IgD-negative memory B cell (primary cell): ENCODE measurements at regions not wholly inside any gene's neighbourhood (a gene's known extent, or its start where the extent isn't known, plus 50 kb on each side); places are given as distances from the start of the nearest gene placed in this dataset.
"Not testable (repeated sequence)": the region's sequence is repeated elsewhere in the genome, so short reads cannot be mapped to it uniquely, and the experiment has no call there.

Experiments
- H3K27ac Mint-ChIP-seq, 3 donors: one replicate each; pipeline ENCODE4 v1.8.0; 2020 to 2022; ENCODE audit warnings: mild to moderate bottlenecking in 3 of 3, mixed read lengths in 3 of 3, moderate library complexity in 1 of 3
- H3K27me3 Mint-ChIP-seq: one replicate; pipeline ENCODE4 v1.8.0; 2021; ENCODE audit warnings: mixed read lengths
- H3K36me3 Mint-ChIP-seq: one replicate; pipeline ENCODE4 v1.8.0; 2020; ENCODE audit warnings: mild to moderate bottlenecking, mixed read lengths
- H3K4me1 Mint-ChIP-seq, 3 donors: one replicate each; pipeline ENCODE4 v1.8.0; 2020 to 2022; ENCODE audit warnings: mixed read lengths in 3 of 3, mild to moderate bottlenecking in 1 of 3
- H3K4me3 Mint-ChIP-seq, 4 donors: one replicate each; pipeline ENCODE4 v1.8.0; 2020 to 2022; ENCODE audit warnings: mild to moderate bottlenecking in 4 of 4, mixed read lengths in 4 of 4, moderate library complexity in 3 of 4
- H3K9me3 Mint-ChIP-seq, 3 donors: one replicate each; pipeline ENCODE4 v1.8.0; 2020 to 2021; ENCODE audit warnings: mixed read lengths in 3 of 3, mild to moderate bottlenecking in 1 of 3

- H3K4me1 Mint-ChIP-seq, H3K27ac Mint-ChIP-seq, H3K4me3 Mint-ChIP-seq, H3K27me3 Mint-ChIP-seq, H3K36me3 Mint-ChIP-seq: not testable (repeated sequence)
- H3K9me3 Mint-ChIP-seq = peaks cover 4 to 13% (median 9%) of the 10 kb centered on the region in 3 donors
Observed at GRCh38 chr11:119565693-119566092, 142.7 kb upstream of the THY1 start.

DNA sequence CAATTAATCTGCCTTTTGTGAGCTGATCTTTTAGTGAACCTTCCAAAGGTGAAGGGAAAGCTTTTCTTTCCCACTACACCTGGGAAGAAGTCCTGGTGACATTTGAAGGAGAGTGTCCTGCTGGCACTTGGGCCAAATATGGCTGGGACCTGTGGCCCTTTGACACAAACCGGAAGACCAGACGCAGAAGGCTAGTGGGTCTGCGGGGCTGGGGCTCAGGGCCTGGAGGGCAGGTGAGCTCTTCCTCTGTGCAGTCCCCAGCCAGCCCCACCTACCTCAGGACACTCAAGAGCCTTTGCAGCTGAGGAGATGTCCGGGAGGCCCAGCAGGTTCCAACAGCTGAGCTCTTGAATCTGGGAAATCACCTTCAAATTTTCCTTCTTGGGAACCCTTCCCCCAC is 138.0 kb upstream of the THY1 start:
- Mint-ChIP-seq H3K36me3 (peaks cover 7% of the 10 kb centered on the region), H3K27me3 (peaks cover 14% of the 10 kb centered on the region), H3K4me3 (no peak overlapping the region), H3K27ac (no peak overlapping the region), H3K4me1 (peaks cover 0 to 1% (median 0%) of the 10 kb centered on the region in 3 donors), H3K9me3 (peaks cover 4 to 22% (median 18%) of the 10 kb centered on the region in 3 donors)

GRCh38 chr11:119560291-119560690 is 137.3 kb upstream of the THY1 start:
- peaks cover 14% of the 10 kb centered on the region for H3K27me3 Mint-ChIP-seq
- peaks cover 7% of the 10 kb centered on the region for H3K36me3 Mint-ChIP-seq
- H3K27ac Mint-ChIP-seq = no peak overlapping the region
- H3K9me3 Mint-ChIP-seq = peaks cover 4 to 21% (median 20%) of the 10 kb centered on the region in 3 donors
- peaks cover 0 to 1% (median 0%) of the 10 kb centered on the region in 3 donors for H3K4me1 Mint-ChIP-seq
- H3K4me3 Mint-ChIP-seq = no peak overlapping the region

- Mint-ChIP-seq H3K36me3 (peaks cover 5% of the 10 kb centered on the region), H3K4me3 (no peak overlapping the region), H3K27ac (no peak overlapping the region), H3K9me3 (peaks cover 0 to 15% (median 11%) of the 10 kb centered on the region in 3 donors), H3K27me3 (peaks cover 1% of the 10 kb centered on the region), H3K4me1 (peaks cover 0 to 1% (median 0%) of the 10 kb centered on the region in 3 donors)
Observed at GRCh38 chr11:119552106-119552485, 129.1 kb upstream of the THY1 start.

DNA sequence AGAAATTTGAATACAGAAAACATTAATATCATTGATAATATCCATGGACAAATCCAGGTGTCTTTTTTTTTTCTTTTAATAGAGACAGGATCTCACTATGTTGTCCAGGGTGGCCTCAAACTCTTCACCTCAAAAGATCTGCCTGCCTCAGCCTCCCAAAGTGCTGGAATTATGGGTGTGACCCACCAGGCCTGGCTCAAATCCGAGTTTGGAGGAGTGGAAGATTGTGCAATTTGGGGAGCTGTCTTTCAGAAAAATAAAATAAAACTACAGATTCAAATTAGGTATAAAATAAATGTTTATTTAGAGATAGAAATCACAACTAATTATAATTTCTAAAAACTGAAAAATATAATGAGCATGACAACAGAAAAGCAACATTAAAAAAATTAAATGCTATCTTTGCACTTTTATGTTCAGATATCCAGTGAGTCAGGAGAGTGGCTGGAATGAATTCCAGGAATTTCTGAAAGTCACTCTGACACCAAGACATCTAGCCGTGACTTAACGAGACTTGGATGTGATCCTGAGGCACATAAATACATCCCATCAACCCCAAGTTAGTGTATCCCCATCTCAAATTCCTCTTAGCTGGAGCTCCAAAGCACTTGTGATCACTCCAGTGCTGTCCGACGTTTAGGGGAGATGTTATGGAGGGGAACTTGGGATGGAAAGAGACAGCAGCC is 128.6 kb upstream of the THY1 start:
- Mint-ChIP-seq H3K27me3 (peaks cover 1% of the 10 kb centered on the region), H3K4me1 (peaks cover 0 to 1% (median 0%) of the 10 kb centered on the region in 3 donors), H3K36me3 (peaks cover 5% of the 10 kb centered on the region), H3K9me3 (peaks cover 0 to 14% (median 11%) of the 10 kb centered on the region in 3 donors), H3K27ac (no peak overlapping the region), H3K4me3 (no peak overlapping the region)

GRCh38 chr11:119550053-119550752 is 127.2 kb upstream of the THY1 start:
- H3K4me3 Mint-ChIP-seq = no peak overlapping the region
- no peak overlapping the region for H3K27ac Mint-ChIP-seq
- H3K9me3 Mint-ChIP-seq = peaks cover 0 to 7% (median 3%) of the 10 kb centered on the region in 3 donors
- H3K27me3 Mint-ChIP-seq = no peaks in the 10 kb centered on the region
- H3K36me3 Mint-ChIP-seq = no peaks in the 10 kb centered on the region
- no peaks in the 10 kb centered on the region for H3K4me1 Mint-ChIP-seq

- H3K27me3 Mint-ChIP-seq = no peaks in the 10 kb centered on the region
Observed at GRCh38 chr11:119547511-119547910, 124.5 kb upstream of the THY1 start.

DNA sequence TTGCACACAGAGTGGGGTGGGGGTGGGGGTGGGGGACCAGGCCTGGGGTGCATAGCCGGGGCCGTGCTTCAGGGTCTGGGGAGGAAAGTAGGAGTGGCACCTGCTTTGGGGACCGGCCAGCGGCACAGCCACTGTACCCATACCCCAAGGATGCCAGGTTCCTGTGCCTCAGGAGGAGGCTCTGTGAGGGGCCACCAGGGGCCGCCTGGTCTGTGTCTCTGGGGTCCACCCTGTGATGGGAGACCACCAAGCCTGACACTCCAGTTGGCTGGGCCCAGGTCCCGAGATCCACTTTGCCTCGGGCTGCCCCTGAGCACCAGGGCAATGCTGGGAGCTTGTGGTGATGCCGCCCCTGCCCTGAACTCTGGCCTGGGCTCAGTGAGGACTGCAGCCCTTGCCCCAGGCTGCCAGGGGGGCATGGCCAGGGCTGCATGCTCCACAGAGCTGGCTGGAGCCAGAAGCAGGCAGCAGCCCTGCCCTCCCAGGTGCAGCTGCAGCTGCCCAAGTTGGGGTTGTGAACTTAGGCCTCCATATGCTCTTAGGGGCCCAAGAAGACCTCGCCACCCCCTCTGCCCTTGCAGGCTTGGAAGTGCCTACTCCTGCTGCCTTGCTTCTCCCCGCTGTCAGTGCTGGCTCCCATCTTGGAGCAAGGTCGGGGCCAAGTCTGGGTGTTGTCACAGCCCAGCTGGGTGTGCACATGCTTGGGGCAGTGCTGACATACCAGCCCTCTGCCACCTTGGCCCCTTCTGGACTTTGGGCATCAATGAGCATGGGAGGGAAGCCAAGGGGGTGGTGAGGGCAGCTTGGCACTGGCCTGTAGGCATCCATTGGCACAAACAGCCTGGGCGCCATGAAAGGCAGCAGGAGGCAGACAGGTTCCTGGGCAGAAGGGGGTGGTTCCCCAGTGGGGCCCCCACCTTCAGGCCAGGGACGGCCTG is 123.3 kb upstream of the THY1 start:
- peaks cover 0 to 3% (median 0%) of the 10 kb centered on the region in 3 donors for H3K4me1 Mint-ChIP-seq
- no peaks in the 10 kb centered on the region for H3K36me3 Mint-ChIP-seq
- no peak overlapping the region for H3K27ac Mint-ChIP-seq
- peaks cover 0 to 7% (median 5%) of the 10 kb centered on the region in 3 donors for H3K9me3 Mint-ChIP-seq
- no peak overlapping the region for H3K4me3 Mint-ChIP-seq
- no peaks in the 10 kb centered on the region for H3K27me3 Mint-ChIP-seq

More at GRCh38 chr11:119547511-119547910, 124.5 kb upstream of the THY1 start:
- no peaks in the 10 kb centered on the region for H3K4me1 Mint-ChIP-seq
- peaks cover 0 to 7% (median 5%) of the 10 kb centered on the region in 3 donors for H3K9me3 Mint-ChIP-seq
- H3K36me3 Mint-ChIP-seq = no peaks in the 10 kb centered on the region
- no peak overlapping the region for H3K4me3 Mint-ChIP-seq
- no peak overlapping the region for H3K27ac Mint-ChIP-seq

DNA sequence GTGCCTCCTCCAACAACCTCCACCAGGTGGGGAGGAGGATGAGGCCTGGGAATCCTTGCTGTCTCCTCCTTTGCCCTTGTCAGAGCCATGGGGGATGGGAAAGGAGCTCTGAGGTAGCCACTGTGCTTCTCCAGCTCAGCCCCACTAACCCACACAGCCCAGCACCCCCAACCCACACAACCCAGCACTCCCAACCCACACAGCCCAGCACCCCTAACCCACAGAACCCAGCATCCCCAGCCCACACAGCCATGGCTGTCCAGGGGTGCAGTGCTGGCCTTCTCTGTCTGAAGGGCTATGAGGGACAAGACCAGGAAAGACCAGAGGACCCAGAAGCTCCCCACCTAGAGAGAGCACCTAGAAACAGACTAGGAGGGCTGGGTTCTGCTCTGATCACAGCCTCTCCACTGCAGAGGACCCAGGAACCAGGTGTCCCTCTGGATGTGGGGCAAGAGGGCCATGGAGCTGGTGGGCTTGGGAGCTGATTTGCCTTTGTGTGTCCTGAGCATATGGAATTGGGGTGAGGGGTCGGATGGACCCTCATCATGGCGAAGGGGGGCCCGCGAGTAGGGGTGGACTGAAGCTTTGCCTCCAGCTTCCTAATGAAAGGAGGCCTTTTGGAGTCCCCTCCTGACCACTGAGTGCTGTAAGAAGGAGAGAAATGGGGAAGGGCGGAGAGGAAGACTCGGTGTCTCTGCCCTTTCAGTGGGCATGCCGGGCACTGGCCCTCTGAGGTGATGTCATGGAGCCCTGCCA is 117.6 kb upstream of the THY1 start:
- Mint-ChIP-seq H3K4me3 (no peak overlapping the region), H3K9me3 (peaks cover 0 to 2% (median 0%) of the 10 kb centered on the region in 3 donors), H3K27me3 (peaks cover 9% of the 10 kb centered on the region), H3K36me3 (no peaks in the 10 kb centered on the region), H3K4me1 (peaks cover 0 to 3% (median 0%) of the 10 kb centered on the region in 3 donors), H3K27ac (peak overlapping the region in 1 of 3 donors; percentile 10)

DNA sequence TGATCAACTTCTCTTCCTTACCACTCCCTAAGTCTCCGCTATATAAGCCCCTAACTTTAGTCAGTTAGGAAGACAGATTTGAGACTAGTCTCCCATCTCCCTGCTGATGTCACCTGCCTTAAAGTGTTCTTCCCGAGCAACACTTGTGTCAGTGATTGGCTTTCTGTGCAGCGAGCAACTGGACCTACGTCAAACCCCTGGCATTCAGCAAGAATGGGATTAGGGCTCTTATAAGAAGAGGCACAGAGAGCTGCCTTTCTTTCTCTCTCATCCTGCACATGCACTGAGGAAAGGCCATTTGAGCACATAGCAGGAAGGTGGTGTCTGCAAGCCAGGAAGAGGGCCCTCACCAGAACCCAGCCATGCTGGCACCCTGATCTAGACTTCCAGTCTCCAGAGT is 116.6 kb upstream of the THY1 start:
- peaks cover 0 to 5% (median 0%) of the 10 kb centered on the region in 3 donors for H3K4me1 Mint-ChIP-seq
- H3K27ac Mint-ChIP-seq = no peak overlapping the region
- H3K36me3 Mint-ChIP-seq = no peaks in the 10 kb centered on the region
- H3K27me3 Mint-ChIP-seq = peaks cover 9% of the 10 kb centered on the region
- no peak overlapping the region for H3K4me3 Mint-ChIP-seq
- H3K9me3 Mint-ChIP-seq = peaks cover 0 to 2% (median 0%) of the 10 kb centered on the region in 3 donors

DNA sequence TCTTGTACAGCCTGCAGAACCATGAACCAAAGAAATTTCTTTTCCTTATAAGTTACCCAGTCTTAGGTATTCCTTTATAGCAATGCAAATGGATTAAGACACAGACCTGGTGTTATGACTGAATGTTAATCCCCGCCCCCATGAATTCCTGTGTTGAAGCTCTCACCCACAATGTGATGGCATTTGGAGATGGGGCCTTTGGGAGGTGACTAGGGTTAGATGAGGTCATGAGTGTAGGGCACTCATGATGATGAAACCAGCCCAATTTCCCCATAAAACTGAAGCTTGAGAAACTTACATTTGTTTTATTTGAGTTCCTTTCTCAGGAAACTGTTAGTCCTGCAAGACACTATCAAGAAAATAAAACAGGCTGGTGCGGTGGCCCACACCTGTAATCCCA is 115.8 kb upstream of the THY1 start:
- Mint-ChIP-seq H3K27ac (no peak overlapping the region), H3K4me3 (no peak overlapping the region), H3K36me3 (no peaks in the 10 kb centered on the region), H3K27me3 (peaks cover 13% of the 10 kb centered on the region), H3K4me1 (peaks cover 0 to 5% (median 3%) of the 10 kb centered on the region in 3 donors), H3K9me3 (peaks cover 0 to 2% (median 0%) of the 10 kb centered on the region in 3 donors)

DNA sequence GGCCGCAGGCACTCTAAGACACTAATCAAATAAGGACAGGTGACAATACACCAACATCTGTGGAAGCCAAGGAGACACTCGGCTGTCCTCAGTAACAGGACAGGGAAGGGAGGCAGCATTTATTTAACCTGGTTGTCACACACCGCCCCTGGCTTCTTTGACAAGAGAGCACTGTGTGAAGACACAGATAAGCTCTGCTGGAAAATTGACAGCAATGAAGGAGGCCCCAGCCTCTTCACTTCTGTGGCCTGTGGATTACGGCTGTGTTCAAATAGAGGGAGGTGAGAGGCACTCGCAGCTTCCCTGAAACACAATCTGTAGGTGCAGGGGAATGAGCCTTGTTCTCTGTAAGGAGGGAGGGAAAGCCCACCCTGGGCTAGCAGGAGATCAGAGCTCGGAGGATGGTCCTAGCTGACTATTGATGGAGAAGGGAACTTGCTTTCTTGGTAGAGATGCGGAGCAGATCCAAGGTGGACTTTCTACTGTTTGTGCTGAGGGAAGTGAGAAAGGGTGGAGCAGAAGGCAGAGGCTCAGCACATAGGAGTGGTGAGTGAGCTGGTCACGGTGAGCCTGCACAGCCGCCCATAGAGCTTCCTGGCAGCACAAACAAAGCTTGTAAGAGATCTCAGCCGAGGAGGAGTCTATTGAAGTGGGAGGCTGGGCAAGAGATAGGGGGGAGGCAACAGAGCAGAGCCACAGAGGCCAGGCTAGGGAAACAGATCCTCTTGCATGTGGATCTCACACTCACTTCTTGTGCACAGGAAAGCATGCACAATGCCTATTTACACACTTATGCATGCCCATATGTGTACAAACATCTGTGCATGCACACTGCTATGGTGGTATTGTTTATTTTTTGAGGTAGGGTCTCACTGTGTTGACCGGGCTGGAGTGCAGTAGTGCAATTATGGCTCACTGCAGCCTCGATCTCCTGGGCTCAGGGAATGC is 114.6 kb upstream of the THY1 start:
- H3K27me3 Mint-ChIP-seq = peaks cover 16% of the 10 kb centered on the region
- no peak overlapping the region for H3K27ac Mint-ChIP-seq
- no peaks in the 10 kb centered on the region for H3K9me3 Mint-ChIP-seq
- H3K4me3 Mint-ChIP-seq = no peak overlapping the region
- H3K36me3 Mint-ChIP-seq = no peaks in the 10 kb centered on the region
- peaks cover 0 to 5% (median 3%) of the 10 kb centered on the region in 3 donors for H3K4me1 Mint-ChIP-seq

GRCh38 chr11:119536801-119537200 is 113.8 kb upstream of the THY1 start:
- peaks cover 16% of the 10 kb centered on the region for H3K27me3 Mint-ChIP-seq
- no peaks in the 10 kb centered on the region for H3K9me3 Mint-ChIP-seq
- no peaks in the 10 kb centered on the region for H3K36me3 Mint-ChIP-seq
- peaks cover 0 to 5% (median 3%) of the 10 kb centered on the region in 3 donors for H3K4me1 Mint-ChIP-seq
- no peak overlapping the region for H3K27ac Mint-ChIP-seq
- H3K4me3 Mint-ChIP-seq = no peak overlapping the region
